B cell (primary cell): ENCODE measurements at regions not wholly inside any gene's neighbourhood (a gene's known extent, or its start where the extent isn't known, plus 50 kb on each side); places are given as distances from the start of the nearest gene placed in this dataset.

Experiments used
- ATAC-seq: fragments of 200-7000 bp; cut with Tn5 transposase; one replicate; pipeline ENCODE4 v1.10.0; 2021; ENCODE audit warnings: low read depth, mild to moderate bottlenecking, moderate number of reproducible peaks, moderate library complexity
- CTCF ChIA-PET: fragments of 350-600 bp; sonication (Branson Sonifier 250); formaldehyde crosslinking; loops from one replicate; lab custom pipeline; 2021; ENCODE audit warnings: antibody characterized with exemption, inconsistent platforms; lab: Charles Lee
- POLR2A ChIA-PET: fragments of 350-600 bp; sonication (Branson Sonifier 250); formaldehyde crosslinking; loops from one replicate; lab custom pipeline; 2021; ENCODE audit warnings: antibody characterized with exemption; lab: Charles Lee
- DNase-seq: peaks from one replicate; pipeline ENCODE4 v3.0.0; 2013
- H2AFZ ChIP-seq: 2 replicates; pipeline ENCODE4 v1.6.1; 2012; ENCODE audit warnings: mild to moderate bottlenecking, low read depth, low read length; ENCODE audit not compliant: insufficient read depth, poor library complexity, severe bottlenecking
- H3K27ac ChIP-seq, 2 donors: 1 replicate in 1 of 2; 2 replicates in 1 of 2; pipeline ENCODE4 v1.5.1; 2012 to 2013; ENCODE audit warnings: low read length in 2 of 2, mild to moderate bottlenecking in 2 of 2, moderate library complexity in 1 of 2
- H3K27me3 ChIP-seq, 4 experiments: fragments of 200-600 bp in 1 of 4; sonication (generic) in 1 of 4; replicated peaks in 1 of 4; 1 replicate in 2 of 4; 2 replicates in 2 of 4; pipeline versions ENCODE4 v1.6.1 to v1.7.0; 2013 to 2016; ENCODE audit warnings: low read length in 3 of 4, mild to moderate bottlenecking in 2 of 4, mixed read lengths in 1 of 4, moderate library complexity in 1 of 4; ENCODE audit not compliant: insufficient read depth in 4 of 4, control insufficient read depth in 3 of 4; ENCODE audit errors: control extremely low read depth in 1 of 4
- H3K36me3 ChIP-seq, 2 experiments: replicated peaks in 1 of 2; 1 replicate in 1 of 2; 2 replicates in 1 of 2; pipeline versions ENCODE4 v1.6.1 to v1.7.1; 2013; ENCODE audit warnings: low read length in 1 of 2; ENCODE audit not compliant: insufficient read depth in 2 of 2, control insufficient read depth in 1 of 2; ENCODE audit errors: control extremely low read depth in 1 of 2, extremely low read depth in 1 of 2
- H3K4me1 ChIP-seq, 2 donors: fragments of 200-600 bp in 1 of 2; sonication (generic) in 1 of 2; 1 replicate in 1 of 2; 2 replicates in 1 of 2; pipeline versions ENCODE4 v1.5.1 to v1.6.1; 2013 to 2017; ENCODE audit warnings: low read length in 2 of 2; ENCODE audit not compliant: control insufficient read depth in 2 of 2, insufficient read depth in 2 of 2
- H3K4me2 ChIP-seq: replicated peaks from 2 replicates; pipeline ENCODE3; 2012; ENCODE audit warnings: mild to moderate bottlenecking, low read depth, low read length; ENCODE audit not compliant: poor library complexity, severe bottlenecking
- H3K4me3 ChIP-seq, 5 experiments: fragments of 200-600 bp in 1 of 5; sonication (generic) in 1 of 5; 1 replicate in 3 of 5; 2 replicates in 2 of 5; pipeline versions ENCODE4 v1.5.1 to v1.7.0; 2011 to 2016; ENCODE audit warnings: low read length in 4 of 5, mild to moderate bottlenecking in 4 of 5, low read depth in 2 of 5, control low read depth in 1 of 5, moderate library complexity in 1 of 5; ENCODE audit not compliant: insufficient read depth in 1 of 5; ENCODE audit errors: control extremely low read depth in 1 of 5, extremely low read depth in 1 of 5
- H3K79me2 ChIP-seq: fragments of 200-600 bp; sonication (generic); one replicate; pipeline ENCODE4 v1.6.0; 2016; ENCODE audit warnings: low read length; ENCODE audit not compliant: control insufficient read depth, insufficient read depth
- H3K9ac ChIP-seq: fragments of 200-600 bp; sonication (generic); 2 replicates; pipeline ENCODE4 v1.6.1; 2017; ENCODE audit warnings: mild to moderate bottlenecking, low read length, moderate library complexity
- H3K9me3 ChIP-seq, 3 donors: one replicate each; pipeline versions ENCODE4 v1.6.1 to v1.7.1; 2013; ENCODE audit warnings: low read length in 2 of 3; ENCODE audit not compliant: control insufficient read depth in 2 of 3, insufficient read depth in 1 of 3; ENCODE audit errors: control extremely low read depth in 1 of 3
- H4K20me1 ChIP-seq: 2 replicates; pipeline ENCODE4 v1.6.0; 2012; ENCODE audit warnings: mild to moderate bottlenecking, low read length; ENCODE audit not compliant: insufficient read depth, control insufficient read depth, poor library complexity, severe bottlenecking
- H3K27ac Mint-ChIP-seq: one replicate; pipeline ENCODE4 v1.8.0; 2021; ENCODE audit warnings: mixed read lengths
- H3K27me3 Mint-ChIP-seq: one replicate; pipeline ENCODE4 v1.8.0; 2021; ENCODE audit warnings: mixed read lengths
- H3K4me1 Mint-ChIP-seq: one replicate; pipeline ENCODE4 v1.8.0; 2021; ENCODE audit warnings: mixed read lengths
- H3K4me3 Mint-ChIP-seq: one replicate; pipeline ENCODE4 v1.8.0; 2021; ENCODE audit warnings: mixed read lengths
- H3K9me3 Mint-ChIP-seq: one replicate; pipeline ENCODE4 v1.8.0; 2022; ENCODE audit warnings: mixed read lengths; ENCODE audit not compliant: insufficient read depth
- CTCF ChIP-seq: fragments of 200-600 bp; IDR thresholded peaks from one replicate; pipeline ENCODE4 v1.8.0; 2022; ENCODE audit warnings: antibody characterized with exemption, mild to moderate bottlenecking
- EZH2 ChIP-seq: IDR thresholded peaks from 2 replicates; pipeline ENCODE4 v1.6.1; 2012; ENCODE audit warnings: borderline replicate concordance, low read depth, mild to moderate bottlenecking, moderate library complexity, low read length; ENCODE audit not compliant: insufficient read depth, poor library complexity, severe bottlenecking
- WGBS: methylation state at CpG from one replicate; pipeline ENCODE4 v1.1.5; 2013; ENCODE audit warnings: missing lambda C conversion rate; ENCODE audit not compliant: insufficient coverage; 5-methylcytosine and 5-hydroxymethylcytosine counted together
- intact Hi-C: fragments of 100-400 bp; cut with micrococcal nuclease; formaldehyde crosslinking; loops from one replicate; pipeline ENCODE4 v1.10.0; 2022

- no peak overlapping the region for H3K27ac ChIP-seq
- no peak overlapping the region for H3K27ac Mint-ChIP-seq
- intact Hi-C loops = no loop called here
- TF ChIP-seq CTCF = no peak
- no peak for TF ChIP-seq EZH2
- CTCF ChIA-PET = no interaction called here
- ATAC-seq = no peak
- WGBS = 60% methylated on average over 1 of the region's 1 CpG
- H3K36me3 ChIP-seq = no peaks in the 10 kb centered on the region
- H3K79me2 ChIP-seq = no peaks in the 10 kb centered on the region
- POLR2A ChIA-PET = no interaction called here
- no peak overlapping the region for H3K9ac ChIP-seq
- no peak overlapping the region for H3K4me3 Mint-ChIP-seq
- H3K4me2 ChIP-seq = no peak overlapping the region
- no peaks in the 10 kb centered on the region for H4K20me1 ChIP-seq
- H3K9me3 Mint-ChIP-seq = no peaks in the 10 kb centered on the region
- H2AFZ ChIP-seq = no peak overlapping the region
- no peaks in the 10 kb centered on the region for H3K27me3 ChIP-seq
- peaks cover 0 to 10% (median 0%) of the 10 kb centered on the region in 3 donors for H3K9me3 ChIP-seq
- no peaks in the 10 kb centered on the region for H3K4me1 Mint-ChIP-seq
- DNase-seq = no peak
- H3K4me1 ChIP-seq = no peaks in the 10 kb centered on the region
- H3K27me3 Mint-ChIP-seq = no peaks in the 10 kb centered on the region
- H3K4me3 ChIP-seq = no peak overlapping the region
Measured at GRCh38 chr13:87999240-87999700, 328.1 kb downstream of the SLITRK5 start.

DNA sequence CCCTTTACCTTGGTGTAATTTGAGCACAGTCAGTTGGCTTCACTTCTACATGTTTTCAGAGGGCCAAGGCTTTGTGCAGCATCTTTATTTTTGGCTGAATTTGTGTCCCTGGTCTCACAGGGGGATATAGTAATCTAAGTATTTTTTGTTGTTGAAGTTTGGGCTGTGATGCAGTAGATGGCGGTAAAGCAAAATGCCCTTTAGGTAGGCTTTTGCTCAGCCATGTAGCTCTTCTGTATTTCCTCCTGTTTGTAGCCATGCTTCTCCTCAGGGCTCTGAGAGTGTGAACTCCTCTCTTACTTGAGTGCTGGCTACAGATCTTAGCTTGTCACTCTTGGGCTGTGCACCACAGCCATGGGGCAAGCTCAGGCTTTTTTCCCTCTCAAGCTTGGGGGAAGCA lies 328.6 kb downstream of the SLITRK5 start:
- Histone ChIP-seq H3K27ac (no peak overlapping the region), H3K9ac (no peak overlapping the region), H4K20me1 (no peaks in the 10 kb centered on the region), H3K9me3 (peaks cover 0 to 10% (median 0%) of the 10 kb centered on the region in 3 donors), H2AFZ (no peak overlapping the region), H3K4me3 (no peak overlapping the region), H3K4me1 (no peaks in the 10 kb centered on the region), H3K79me2 (no peaks in the 10 kb centered on the region), H3K27me3 (no peaks in the 10 kb centered on the region), H3K4me2 (no peak overlapping the region), H3K36me3 (no peaks in the 10 kb centered on the region)
- no peaks in the 10 kb centered on the region for H3K4me1 Mint-ChIP-seq
- no peak for DNase-seq
- H3K27me3 Mint-ChIP-seq = no peaks in the 10 kb centered on the region
- no peaks in the 10 kb centered on the region for H3K9me3 Mint-ChIP-seq
- ATAC-seq = no peak
- no peak for TF ChIP-seq CTCF
- TF ChIP-seq EZH2 = no peak
- POLR2A ChIA-PET = no interaction called here
- CTCF ChIA-PET = no interaction called here
- WGBS = 100% methylated on average over 1 of the region's 1 CpG
- intact Hi-C loops = no loop called here
- H3K4me3 Mint-ChIP-seq = no peak overlapping the region
- H3K27ac Mint-ChIP-seq = no peak overlapping the region
